OCI-LY7 (cell line): ENCODE measurements at regions not wholly inside any gene's neighbourhood (a gene's known extent, or its start where the extent isn't known, plus 50 kb on each side); places are given as distances from the start of the nearest gene placed in this dataset.

Experiments
- EZH2phosphoT487 ChIP-seq: fragments of 200-600 bp; sonication (generic); IDR thresholded peaks from 2 replicates; pipeline ENCODE4 v1.6.1; 2018; ENCODE audit warnings: low read depth, borderline replicate concordance, mild to moderate bottlenecking, mixed run types, antibody characterized with exemption, low read length, moderate library complexity, mixed read lengths
- TF ChIP-seq, protein P1 (sequence below): fragments of 200-600 bp; sonication (generic); conservative IDR thresholded peaks from 2 replicates; pipeline ENCODE4 v1.5.1; 2014; ENCODE audit warnings: mild to moderate bottlenecking, antibody characterized with exemption, low read length, moderate library complexity, mixed read lengths

DNA sequence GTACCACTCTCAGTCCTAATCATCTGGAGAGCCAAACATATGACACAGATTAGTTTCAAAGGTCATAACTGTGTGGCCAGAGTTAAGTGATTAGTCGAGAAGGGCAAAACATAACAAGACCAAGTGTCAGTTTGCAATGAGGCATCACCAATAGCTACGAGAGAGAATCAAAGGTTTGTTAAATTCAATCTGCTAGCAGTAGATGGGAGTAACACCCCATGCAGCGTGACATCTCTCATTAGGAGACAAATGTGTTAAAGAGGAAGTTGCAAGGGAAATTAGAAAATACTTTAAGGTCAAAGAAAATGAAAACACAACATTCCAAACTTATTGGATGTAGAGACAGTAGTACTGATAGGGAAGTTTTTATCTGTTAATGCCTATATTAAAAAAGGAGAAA, 135.7 kb upstream of the SYT10 start:
- TF ChIP-seq, protein P1, sequence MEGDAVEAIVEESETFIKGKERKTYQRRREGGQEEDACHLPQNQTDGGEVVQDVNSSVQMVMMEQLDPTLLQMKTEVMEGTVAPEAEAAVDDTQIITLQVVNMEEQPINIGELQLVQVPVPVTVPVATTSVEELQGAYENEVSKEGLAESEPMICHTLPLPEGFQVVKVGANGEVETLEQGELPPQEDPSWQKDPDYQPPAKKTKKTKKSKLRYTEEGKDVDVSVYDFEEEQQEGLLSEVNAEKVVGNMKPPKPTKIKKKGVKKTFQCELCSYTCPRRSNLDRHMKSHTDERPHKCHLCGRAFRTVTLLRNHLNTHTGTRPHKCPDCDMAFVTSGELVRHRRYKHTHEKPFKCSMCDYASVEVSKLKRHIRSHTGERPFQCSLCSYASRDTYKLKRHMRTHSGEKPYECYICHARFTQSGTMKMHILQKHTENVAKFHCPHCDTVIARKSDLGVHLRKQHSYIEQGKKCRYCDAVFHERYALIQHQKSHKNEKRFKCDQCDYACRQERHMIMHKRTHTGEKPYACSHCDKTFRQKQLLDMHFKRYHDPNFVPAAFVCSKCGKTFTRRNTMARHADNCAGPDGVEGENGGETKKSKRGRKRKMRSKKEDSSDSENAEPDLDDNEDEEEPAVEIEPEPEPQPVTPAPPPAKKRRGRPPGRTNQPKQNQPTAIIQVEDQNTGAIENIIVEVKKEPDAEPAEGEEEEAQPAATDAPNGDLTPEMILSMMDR, result no peak
- TF ChIP-seq EZH2phosphoT487, result no peak
